ENCODE measurements at regions not wholly inside any gene's neighbourhood (a gene's known extent, or its start where the extent isn't known, plus 50 kb on each side); places are given as distances from the start of the nearest gene placed in this dataset.

GRCh38 chr2:196353717-196354116 lies 182.3 kb upstream of the STK17B start:
- TF ChIP-seq MYC (IDR thresholded peaks at IDR 0.05; ENCODE audit: low read depth, low read length) (no peak), EZH2 (IDR thresholded peaks at IDR 0.05; ENCODE audit: borderline replicate concordance, low read depth, low read length, severe bottlenecking) (no peak)

Measured in endothelial cell of umbilical vein (primary cell).